ENCODE measurements at regions not wholly inside any gene's neighbourhood (a gene's known extent, or its start where the extent isn't known, plus 50 kb on each side); places are given as distances from the start of the nearest gene placed in this dataset.
"Not testable (repeated sequence)": the region's sequence is repeated elsewhere in the genome, so short reads cannot be mapped to it uniquely, and the experiment has no call there.

DNA sequence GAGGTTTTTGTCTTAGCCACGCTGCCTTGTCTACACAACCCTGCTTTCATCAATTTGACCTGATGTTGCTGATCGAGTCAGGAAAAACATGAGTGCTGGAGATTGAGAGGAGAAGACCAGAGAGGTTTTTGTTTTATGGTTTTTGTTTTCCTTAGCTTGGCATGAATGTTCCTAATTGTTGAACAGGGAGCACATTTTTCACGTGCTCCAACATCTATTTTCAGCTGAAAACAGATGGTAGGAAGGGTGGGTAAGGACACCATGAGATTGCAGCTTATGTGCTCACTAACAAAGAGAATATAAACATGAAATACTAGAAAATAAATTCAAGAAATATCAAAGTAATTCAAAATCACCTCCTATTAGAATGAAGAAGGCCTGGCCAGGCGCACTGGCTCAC is 79.9 kb upstream of the LMCD1 start:
- no peak for DNase-seq (ENCODE audit: low spot score)

GRCh38 chr3:8423307-8423706 is 78.3 kb upstream of the LMCD1 start:
- no peak for DNase-seq (ENCODE audit: low spot score)

DNA sequence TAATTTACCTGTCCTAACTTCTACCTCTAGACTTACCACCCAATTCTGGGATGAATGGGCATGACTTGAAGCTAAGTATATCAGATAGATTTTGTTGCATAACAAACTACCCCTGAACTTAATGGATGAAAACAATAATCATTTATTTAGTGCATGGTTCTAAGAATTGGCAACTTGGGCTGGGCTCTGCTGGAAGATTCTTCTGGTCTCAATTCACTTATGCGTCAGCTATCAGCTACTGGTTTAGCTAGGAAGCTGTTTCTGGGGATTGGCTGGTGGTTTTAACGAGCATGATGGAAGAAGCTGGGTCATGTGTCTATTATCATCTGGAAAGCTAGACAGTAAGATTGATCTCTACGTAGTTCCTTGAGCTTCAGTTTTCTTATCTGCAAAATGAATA is 77.3 kb upstream of the LMCD1 start:
- DNase-seq (ENCODE audit: low spot score), result no peak

DNA sequence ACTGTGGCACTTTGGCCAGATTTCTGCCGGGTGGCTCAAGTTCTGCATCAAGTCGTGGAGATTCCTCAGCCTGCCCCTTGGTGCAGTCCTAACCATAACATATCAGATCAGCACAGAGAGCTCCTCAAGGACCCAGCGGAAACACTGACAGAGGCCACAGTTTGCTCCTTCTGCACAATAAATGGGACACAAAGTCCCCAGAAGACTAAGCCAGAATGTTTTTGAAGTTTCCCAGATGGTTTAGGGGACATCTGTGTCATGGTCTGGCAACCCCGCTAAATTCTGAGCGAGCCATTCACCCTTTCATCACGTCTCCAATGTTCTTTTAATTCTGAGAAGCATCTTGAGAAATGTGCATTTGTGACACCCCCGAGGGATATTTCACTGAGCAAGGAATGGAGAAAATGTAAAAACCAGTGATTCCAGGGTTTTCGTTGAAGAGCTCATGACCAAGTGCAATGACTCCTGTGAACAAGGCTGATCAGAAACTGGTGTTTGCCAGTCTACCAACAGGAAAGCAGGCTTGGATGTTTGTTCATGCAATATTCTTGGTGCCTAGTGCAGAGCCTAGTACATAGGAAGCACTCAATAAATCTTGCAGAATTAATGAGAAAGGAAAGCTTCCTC is 64.8 kb upstream of the LMCD1 start:
- no peak for DNase-seq (ENCODE audit: low spot score)

DNA sequence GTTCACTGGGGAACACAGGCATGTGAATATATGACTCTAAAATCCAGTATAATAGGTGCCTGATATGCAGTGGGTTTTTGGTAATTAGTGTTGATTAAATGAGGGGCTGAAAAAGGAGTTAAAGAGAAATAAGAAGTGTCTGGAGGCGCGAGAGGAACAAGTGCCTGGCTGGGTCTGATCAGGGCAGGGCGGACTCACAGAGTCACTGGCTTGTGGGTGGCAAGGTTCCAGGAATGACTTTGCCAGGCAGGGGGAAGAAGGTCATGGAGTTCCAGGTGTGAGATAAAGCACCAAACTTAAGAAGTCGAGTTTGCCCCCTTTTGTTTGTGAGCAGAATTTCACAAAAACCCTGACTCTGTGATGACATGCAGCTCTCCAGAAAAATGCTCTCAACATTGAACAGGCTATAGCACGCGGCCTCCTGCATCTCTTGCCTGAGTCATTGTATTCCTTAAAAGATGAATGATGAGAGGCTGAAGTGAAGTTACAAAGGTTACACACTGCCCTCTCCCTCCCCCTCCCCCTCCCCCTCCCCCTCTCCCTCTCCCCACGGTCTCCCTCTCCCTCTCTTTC is 63.0 kb upstream of the LMCD1 start:
- DNase-seq (ENCODE audit: low spot score), result no peak

- not testable (repeated sequence) for DNase-seq (ENCODE audit: low spot score)
These were observed 61.5 kb upstream of the LMCD1 start for GRCh38 chr3:8440142-8440541.

DNA sequence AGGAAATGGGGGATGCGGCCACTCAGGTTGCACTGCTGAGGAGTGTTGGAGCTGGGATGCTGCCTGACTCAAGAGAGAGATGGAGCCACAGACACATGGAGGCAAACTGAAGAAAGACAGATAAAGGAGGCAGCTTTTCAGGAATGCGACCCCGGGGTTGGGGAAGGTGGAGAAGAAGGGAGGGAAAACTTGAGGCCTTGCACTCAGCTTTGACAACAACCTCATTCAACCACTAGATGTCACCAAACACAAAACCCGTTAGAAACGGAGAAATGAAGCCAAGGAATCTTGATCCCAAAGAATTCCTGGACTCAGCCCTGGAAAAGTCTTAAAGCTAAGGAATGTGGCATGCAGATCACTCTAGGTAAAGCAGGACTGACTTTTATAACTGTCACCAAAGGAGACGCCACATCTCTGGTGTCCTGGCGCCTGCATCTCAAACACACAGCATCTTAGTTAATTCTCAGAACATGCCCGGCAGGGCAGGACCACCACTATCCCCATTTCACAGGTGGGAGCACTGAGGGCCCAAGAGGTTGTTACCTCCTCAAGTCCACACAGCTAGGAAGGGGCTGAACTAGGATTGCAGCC is 59.6 kb upstream of the LMCD1 start:
- DNase-seq (ENCODE audit: low spot score), result peak; percentile 8

DNA sequence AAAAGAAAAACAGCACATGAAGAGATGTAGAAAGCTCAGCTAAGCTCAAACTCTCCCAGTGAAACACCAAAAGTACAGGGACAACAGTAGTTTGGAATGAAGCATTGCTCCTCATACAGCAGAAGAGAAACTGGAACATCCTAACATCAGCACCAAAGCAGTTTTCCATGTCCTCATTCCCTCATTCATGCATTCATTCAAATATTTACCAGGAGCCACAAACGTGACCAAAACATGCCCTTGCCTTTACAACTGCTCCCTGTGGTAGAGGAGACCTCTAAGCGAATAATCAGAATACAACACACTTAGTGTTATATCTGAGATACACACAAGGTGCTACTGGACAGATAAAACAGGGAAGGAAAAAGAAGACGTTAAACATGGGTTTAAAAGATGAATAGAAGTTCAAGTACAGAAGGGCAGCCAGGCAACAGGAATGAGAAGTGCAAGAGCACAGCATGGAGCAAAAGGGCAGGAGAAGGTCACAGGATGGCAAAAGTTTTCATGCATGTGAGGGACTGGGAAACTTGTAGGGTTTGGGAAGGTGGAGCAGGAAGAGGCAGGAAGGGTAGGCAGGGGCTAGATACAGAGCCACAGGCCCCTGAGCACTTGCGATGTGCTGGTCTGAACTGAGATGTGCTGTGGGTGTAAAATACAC is 58.5 kb upstream of the LMCD1 start:
- DNase-seq (ENCODE audit: low spot score), result no peak

- DNase-seq (ENCODE audit: low spot score), result no peak
These were observed 57.5 kb upstream of the LMCD1 start for GRCh38 chr3:8443829-8444791.

- DNase-seq (ENCODE audit: low spot score), result no peak
These were observed 56.7 kb upstream of the LMCD1 start for GRCh38 chr3:8444883-8445282.

- no peak for DNase-seq (ENCODE audit: low spot score)
These were observed 55.8 kb upstream of the LMCD1 start for GRCh38 chr3:8445861-8446260.

- no peak for DNase-seq (ENCODE audit: low spot score)
These were observed 54.8 kb upstream of the LMCD1 start for GRCh38 chr3:8446845-8447244.

DNA sequence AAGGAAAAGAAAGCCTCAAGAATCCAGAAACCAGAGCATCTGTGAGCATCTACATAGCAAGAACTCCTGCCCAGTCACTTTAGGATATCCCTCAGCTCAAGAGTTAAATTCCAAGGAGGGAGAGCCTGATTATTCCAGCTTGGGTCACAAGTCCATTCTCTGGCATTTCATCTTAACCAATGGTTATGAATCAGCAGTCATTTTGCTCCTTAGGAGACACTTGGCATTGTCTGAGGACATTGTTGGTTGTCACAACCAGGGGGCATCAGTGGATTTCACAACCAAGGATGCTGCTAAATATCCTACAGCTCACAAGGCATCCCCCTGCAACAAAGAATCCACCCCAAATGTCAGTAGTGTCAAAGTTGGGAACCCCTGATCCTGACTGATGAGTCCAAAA is 51.0 kb upstream of the LMCD1 start:
- no peak for DNase-seq (ENCODE audit: low spot score)

- DNase-seq (ENCODE audit: low spot score), result no peak
These were observed 49.9 kb upstream of the LMCD1 start for GRCh38 chr3:8451696-8452095.

Measured in germinal center (tissue), 1 donor.